Activated CD8-positive, alpha-beta memory T cell treated with anti-CD3 and anti-CD28 coated beads for 4 hours (primary cell): ENCODE measurements at regions not wholly inside any gene's neighbourhood (a gene's known extent, or its start where the extent isn't known, plus 50 kb on each side); places are given as distances from the start of the nearest gene placed in this dataset.
"Not testable (repeated sequence)": the region's sequence is repeated elsewhere in the genome, so short reads cannot be mapped to it uniquely, and the experiment has no call there.

Source experiments
- DNase-seq, 2 donors: peaks; one replicate each; pipeline ENCODE4 v3.0.0-alpha.2; 2020; ENCODE audit warnings: low read depth in 2 of 2

DNA sequence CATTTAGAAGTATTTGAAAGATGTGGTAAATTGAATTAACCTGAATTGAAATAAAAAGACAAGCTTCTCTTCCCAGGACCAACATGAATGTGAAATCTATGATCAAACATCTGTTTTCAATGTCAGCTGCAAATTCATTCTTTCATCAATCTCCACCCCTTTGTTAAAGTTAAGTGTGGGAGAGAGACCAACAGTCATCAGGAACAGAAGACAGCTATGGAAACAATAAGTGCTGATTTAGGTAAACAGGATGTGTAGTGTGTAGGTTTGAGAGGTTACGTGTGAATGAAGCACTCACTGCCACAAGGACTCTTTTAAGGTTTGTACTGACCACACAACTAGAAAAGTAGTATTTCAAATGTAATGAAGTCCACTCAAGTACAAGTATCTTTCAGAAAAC is 1659.8 kb upstream of the CELF4 start:
- DNase-seq = no peak

DNA sequence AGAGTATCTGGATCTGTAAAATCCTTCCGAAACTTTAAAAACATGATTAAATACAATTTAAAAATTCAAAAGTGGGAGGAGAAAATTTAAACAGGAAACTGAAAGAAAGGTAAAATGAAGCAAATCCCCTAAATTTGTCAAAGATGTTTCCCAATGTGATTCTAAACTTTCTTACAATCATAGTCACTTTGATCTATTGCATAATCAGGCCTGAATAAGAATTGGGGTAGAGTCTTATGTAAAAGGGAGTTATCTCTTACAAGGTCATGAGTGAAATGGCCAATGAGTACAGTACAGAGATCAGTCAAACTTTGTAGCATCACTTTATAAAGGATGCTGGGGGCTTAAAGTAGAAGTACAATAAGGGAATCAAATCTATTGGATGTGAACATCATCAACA is 1657.7 kb upstream of the CELF4 start:
- no peak for DNase-seq

DNA sequence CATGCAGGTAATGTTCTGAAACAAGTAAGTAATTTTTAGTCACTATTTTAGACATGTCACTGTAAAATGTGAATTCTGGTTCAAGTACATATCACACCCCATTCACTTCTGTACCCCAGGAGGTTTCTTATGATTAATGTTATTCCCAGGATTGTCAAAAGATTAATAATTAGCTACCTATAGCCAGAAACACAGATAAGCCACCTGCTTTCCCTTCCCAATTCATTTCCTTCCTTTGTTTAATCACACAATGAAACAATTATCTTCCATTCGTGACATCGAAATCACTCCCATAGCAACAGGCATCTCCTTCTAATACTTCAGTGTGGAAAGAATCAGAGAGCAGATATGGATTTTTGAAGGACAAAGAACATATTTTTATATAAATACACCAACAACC is 1650.3 kb upstream of the CELF4 start:
- no peak for DNase-seq

DNA sequence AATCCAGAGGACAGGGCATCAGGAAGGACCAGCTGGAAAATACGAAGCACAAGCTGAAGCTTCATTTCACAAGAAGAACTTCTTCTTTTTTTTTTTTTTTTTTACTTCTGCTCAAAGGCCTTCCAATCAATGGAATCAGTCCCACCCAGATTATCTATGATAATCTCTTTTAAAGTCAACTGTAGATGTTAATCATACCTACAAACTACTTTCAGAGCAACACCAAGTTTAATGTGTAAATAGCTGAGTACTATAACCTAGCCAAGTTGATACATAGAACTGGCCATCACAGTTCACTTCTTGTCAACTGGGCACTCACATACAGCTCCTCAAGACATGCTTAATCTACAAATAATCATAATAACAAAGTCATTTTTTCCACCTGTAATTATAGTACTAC is 1645.9 kb upstream of the CELF4 start:
- DNase-seq = no peak

DNA sequence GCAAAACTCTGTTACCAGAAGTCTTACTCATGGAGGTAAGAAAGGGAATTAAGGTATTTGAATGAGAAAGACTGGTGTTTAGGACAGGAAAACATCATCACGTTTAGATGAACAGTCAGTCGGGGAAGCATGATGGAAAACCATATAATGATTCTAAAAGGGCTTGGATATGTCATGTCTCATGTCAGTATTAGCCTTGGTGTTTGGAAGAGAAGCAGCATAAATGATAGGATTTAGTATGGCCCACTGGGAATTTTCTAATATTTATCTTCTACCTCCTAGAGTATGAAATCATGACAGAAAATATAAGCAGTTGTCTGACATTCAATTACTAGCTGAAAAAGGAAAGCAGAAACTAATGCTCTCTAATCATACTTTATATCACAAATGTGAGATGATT is 1643.6 kb upstream of the CELF4 start:
- DNase-seq = no peak

DNA sequence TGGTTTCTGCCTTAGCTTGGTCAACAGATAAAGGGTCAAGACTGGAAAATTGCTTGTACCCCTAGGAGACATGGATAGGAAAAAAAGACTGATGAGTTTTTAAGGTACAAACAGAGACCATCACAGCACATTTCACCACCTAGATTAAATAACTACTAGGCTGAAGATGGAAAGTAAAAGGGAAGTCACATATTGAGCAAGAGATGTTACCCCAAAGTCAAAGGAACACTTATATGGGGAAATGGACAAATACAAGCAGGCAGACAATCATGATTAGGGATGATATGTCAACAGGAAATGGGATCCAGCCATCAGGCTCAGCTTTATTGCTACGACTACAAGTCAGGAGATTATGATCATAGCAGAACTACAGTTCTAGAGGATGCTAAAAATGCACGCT is 1643.1 kb upstream of the CELF4 start:
- DNase-seq = no peak

DNA sequence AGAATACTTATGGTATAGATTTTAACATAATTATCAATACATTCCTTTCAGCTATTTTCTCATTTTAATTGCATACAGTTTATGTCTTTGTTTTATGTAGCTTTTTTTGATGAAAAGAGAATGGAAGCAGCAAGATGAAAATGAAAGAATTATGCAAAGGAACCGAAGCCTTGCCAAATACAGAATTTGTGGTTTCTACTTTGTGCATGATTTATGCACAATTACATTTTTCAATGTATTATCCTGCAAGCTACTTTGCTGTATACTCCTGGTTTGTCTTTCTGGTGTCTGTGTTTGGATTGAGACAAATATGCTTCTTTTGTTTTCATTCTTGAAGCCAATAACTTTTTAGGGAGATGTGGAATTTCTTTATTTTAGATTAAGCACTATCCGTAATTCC is 1642.6 kb upstream of the CELF4 start:
- DNase-seq = no peak

DNA sequence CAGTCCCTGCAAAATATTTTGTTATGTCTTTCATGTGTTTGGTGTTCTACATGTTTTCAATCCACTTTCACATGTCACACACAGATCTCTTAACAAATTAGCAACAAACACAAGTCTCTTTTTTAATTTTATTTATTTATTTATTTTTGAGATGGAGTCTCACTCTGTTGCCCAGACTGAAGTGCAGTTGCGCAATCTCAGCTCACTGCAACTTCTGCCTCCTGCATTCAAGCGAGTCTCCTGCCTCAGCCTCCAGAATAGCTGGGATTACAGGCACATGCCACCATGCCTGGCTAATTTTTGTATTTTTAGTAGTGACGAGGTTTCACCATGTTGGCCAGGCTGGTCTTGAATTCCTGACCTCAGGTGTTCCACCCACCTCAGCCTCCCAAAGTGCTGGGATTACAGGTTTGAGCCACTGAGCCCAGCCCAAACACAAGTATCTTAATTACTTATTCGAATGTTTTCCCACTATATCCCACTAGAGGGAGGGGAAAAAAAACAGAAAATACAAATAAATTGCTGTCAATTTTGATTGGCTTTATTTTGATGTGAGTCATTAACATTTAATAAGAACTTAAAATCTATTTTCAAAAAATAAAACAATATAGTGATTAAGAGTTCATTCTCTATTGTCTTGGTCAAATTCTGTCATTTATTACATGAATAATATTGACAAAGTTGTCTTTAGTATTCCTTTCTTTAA is 1641.0 kb upstream of the CELF4 start:
- not testable (repeated sequence) for DNase-seq

DNA sequence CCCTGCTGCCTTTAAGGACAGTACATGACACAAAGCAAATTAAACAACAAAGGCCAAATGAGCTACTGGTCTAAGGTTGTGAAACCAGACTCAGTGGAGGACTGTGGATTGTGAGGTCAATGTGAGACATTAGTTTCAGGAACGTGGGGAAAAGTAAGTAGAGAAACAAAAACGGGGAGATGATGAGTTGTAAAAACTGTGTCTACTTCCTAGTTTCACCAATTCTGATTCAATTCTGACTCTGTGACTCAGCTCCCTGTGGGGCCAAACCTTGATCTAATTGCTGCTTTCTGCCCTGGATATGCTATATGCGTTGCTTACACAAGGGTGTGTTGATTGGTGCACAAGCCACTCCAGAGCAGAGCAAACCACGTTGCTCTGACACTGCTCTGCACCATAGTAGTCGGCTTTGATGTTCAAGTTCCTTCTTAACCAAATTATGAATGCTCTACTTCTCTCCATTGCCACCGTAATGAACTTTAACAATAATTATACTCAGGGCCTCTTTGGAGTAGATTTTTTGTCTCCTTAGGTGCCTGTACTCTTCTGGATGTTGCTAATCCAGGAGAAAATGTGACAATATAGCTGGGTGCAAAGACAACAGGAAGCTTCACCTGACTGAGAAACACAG is 1640.1 kb upstream of the CELF4 start:
- DNase-seq = no peak

DNA sequence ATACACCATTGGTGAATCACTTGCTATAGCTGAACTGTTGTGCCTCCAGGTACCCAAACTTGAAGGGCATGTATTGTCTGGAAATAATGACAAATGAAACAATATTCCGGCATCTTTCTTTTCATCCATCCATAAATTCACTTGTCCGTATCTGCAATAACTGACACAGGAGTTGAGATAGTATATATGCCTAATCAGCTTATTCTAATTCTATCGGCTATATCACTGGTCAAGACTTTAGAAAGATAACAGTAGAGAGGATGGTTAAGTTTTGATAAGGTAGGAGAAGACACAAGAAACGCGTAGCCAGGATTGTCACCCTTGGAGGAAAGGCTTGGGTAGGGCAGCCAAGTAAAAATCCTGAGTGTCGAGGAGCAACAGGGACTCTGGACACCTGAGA is 1634.6 kb upstream of the CELF4 start:
- no peak for DNase-seq

DNA sequence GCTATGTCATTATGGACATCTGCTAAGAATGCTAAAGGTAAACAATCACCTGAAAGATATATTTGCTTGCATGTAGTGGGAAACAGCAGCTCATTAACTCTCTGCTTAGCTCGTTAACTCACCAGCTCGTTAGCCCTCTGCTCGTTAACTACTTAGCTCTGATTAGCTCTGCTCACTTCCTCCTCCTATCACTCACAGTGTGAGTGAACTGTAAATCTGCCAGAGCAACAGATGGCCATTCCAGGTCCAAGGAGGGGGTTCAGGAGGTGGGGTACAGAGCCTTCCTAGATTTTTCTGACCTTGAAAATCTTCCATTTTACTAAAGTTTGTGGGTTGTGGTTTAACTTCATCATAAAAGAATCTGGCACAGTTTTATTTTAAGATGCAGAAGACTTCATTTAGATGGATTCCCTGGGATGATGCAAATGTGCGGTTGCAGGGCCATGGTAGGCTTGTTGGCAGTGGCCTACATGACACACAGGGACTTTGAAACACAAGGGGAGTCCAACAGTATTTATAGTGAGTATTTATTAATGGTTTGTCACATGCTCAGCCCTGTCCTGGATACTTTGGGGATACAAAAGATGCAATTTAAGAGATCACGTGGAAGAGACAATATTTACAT is 1633.7 kb upstream of the CELF4 start:
- no peak for DNase-seq

DNA sequence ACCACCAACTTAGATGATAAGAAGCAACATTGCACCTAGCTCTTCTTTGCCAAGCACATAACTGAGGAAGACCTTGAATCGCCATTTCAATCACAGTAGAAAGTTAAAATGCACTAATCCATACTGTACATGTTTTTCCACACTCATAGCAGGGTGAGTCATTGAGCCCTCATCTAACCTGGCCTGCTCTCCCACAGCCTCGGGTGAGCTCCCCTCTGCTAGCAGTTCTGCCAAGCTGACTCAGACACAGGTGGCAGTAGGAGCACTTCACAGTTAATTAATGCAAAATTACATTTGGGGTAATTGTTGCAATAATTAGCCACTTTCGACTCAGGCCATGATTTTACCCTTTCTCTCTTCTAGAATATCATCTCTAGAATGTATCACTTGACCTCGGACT is 1632.8 kb upstream of the CELF4 start:
- DNase-seq = no peak

DNA sequence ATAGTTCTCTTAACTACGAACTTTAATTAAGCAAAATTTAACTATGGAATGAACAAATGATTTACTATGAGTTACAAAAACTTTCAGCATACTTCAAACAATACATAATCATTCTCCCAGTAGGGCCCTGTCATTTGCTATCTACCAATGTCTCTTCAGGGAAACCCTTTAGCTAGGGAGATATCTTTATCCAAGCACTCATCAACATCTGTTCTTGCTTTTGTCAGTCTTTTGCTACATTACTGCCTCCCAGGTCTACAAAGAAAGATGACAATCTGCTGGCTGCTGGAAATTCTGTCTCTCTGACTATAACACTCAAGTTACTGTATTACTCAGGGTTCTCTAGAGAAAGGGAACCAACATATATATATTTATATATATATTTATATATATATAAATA is 1626.3 kb upstream of the CELF4 start:
- DNase-seq = no peak

DNA sequence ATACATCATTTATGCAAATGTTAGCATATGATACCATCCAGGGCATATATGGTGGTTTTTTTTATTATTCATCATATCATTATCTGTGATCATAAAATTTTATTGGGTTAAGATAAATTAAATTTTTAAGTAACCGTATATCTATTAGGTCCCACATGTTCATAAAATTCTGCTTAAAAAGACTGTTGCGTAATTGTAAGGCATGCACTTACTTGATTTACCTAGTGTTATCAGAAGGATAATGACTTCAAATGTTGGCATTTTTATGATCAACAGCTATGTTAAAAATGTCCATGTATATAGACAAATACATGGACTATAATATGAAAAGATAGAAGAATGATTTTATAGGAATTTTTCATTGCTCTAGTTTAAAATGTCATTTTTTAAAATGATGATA is 1625.5 kb upstream of the CELF4 start:
- DNase-seq = no peak

DNA sequence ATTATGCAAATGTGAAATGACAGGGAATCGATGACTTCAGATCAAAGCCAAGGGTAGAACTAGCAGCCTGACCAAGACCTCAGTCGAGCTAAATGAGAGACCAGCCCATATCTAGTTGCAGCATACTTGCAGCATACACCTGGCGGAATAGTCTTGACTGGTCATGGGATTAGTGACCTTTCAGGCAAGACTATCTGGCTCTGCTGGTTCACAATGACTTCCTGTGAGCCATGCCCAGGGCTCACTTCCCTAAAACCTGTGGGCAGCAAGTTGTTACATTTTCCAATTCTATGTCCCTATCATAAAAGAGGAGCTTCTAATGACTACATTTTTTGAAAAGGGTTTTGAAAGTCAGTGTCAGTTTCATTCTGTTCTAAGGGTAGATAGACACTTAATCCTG is 1624.9 kb upstream of the CELF4 start:
- no peak for DNase-seq

DNA sequence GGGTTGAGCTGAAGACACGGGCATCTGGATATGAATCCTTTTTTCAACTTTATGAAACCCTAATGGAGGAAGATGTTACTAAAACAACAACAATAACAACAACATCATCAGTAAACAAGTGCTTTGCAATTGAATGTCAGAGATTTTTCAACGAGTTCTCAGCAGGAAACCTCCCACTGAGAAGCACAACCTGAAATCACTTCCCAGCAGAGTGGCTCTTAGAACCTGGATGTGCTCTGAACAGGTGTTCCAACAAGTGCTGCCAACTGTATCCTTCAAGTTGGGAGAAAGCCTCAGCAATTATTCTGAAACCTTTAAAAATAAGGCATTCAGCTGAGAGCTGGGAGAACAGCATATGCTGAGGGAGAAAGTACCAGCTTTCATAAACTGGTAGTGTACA is 1622.7 kb upstream of the CELF4 start:
- DNase-seq = no peak

DNA sequence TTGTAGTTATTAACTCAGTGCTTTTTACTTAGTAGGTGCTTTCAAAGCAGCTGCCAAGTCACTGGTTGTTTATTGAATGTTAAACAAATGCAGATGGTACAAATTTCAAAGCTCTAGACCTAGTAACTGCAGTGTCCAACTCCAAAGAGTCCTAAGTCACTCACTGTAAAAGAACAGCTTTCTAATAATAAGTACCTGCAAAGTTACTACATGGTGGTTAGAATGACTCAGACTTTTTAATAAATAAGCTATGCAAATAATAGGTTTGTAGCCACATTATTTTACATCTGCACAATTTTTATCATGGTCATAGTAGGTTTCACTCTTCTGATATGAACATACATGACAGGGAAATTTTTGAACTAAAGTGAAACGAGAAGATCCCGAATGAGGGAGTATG is 1620.4 kb upstream of the CELF4 start:
- DNase-seq = no peak

DNA sequence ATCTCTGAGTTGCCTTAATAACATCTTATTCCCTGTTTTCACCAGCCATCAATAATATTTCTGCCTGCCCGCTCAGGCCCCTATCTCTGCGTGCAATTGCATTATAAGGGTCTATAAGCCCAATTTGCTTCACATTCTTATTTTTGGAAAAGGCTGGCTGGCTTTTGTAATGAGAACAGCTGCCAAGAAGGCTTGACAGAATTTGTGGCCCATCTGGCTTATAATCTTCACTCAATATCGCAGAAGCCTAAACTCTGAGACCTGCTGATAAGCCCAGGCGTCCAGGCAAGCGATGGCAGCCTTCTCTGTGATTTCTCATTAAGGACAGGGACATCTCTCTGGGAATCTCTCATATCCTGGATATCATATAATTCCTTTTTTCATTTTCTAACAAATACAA is 1618.6 kb upstream of the CELF4 start:
- no peak for DNase-seq

DNA sequence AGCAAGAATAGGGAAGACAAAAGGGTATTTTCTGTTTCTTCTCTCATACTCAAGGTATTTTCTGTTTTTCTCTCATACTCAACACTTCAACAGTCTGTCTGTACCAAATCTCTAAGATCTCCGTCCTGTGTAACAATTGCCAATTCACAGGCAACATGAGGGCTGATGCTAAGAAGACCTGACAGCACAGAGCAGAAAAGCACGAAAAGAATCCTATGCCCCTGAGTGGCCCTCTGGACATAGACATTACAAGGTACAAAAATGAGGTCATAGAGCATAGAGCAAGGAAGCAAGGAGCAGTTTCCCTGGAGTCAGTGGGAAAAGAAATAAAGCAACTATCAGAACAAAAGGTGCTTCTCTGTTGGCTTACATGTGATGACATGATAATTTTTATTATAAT is 1612.6 kb upstream of the CELF4 start:
- DNase-seq = no peak

DNA sequence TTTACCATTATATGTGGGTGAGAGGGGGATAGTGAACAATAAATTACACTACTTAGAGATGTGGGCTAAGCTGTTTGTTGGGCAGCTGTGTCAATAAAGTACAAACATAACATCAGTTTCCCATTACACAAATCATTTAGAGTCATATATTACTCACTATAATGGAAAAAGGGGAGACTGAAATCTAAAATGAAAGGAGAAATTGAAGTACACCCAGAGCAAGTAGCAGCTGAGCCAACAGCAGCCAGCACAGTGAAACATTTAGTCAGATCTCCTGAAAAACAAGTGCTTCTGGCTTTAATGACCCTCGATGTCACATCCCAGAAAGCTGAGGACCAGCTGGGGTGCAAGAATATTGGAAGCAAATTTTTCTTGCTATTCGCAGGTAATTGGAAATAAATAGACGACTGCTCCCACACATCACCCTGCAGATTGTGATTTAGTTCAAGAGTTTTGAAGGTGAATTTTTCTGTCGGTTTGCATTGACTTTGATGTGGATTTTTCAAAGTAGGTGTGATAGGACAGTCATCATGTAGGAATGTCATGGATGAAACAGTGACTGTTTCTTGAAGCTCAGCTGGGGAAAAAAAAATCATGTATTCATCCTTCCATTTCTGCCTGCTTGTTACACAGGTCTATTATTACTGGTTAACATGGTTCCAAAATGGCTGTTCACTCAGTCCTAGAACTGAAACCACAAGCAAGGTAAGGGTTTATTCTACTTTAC is 1607.3 kb upstream of the CELF4 start:
- no peak for DNase-seq

DNA sequence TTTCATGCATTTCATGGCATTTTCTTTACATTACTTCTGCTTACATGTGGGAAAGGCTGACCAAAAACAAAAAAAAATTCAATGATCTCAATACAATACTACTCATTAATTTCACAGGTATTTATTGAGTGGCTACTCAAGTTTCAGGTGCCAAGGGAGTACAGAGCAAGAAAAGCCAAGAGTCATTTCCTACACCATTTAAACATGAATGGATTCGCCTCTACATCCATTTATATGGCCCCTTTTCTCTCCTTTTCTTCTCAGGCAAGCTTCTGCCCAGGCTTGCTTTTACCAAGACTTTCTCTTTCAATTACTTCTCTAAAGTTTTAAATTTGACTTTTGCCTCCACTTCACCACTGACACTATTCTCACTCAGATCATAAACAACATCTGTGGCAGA is 1603.1 kb upstream of the CELF4 start:
- no peak for DNase-seq

DNA sequence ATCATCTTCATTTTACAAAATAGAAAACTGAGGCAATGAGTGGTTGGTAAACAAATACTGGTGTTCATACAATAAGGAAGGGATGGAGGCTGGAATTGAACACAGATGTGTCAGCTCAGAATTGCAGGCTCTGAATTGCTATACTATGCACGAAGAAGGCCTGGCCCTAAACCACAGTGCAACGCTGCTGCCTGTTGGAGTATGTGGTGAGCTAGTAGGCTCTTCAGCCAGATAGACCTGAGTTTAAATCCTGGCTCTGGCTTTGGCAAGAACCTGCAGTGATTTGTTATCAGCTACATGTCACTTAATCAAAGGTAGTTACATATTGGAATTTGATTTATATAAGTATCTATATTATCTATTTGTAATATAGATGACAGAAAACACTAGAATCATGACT is 1602.4 kb upstream of the CELF4 start:
- no peak for DNase-seq

DNA sequence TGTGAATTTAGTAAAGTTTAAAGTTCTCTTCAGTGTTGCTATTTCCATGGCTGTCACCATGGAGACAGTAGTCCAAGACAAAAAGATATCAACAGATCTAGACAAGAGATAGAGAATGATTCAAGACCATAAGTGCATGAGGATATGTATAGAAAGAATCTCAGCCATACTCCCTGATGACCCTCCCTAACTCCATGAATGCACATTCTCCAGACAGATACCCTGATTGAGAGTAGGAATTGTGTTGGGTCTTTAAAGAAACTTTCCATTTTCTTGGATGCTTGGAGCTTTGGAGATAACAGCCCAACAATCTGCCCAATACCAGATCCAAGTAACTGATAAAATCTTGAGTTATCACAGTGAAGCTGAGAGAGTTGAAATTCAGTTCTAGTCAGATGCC is 1601.2 kb upstream of the CELF4 start:
- no peak for DNase-seq
